DOHH2 (cell line): ENCODE measurements at regions not wholly inside any gene's neighbourhood (a gene's known extent, or its start where the extent isn't known, plus 50 kb on each side); places are given as distances from the start of the nearest gene placed in this dataset.

Experiments used
- EZH2phosphoT487 ChIP-seq: fragments of 200-600 bp; sonication (generic); IDR thresholded peaks from 2 replicates; pipeline ENCODE4 v1.6.1; 2017; ENCODE audit warnings: borderline replicate concordance, mild to moderate bottlenecking, antibody characterized with exemption, low read length, moderate library complexity, mixed read lengths
- TF ChIP-seq, protein P1 (sequence below): fragments of 200-600 bp; sonication (generic); IDR thresholded peaks from one replicate; pipeline ENCODE4 v1.5.1; 2014; ENCODE audit warnings: antibody characterized with exemption, mild to moderate bottlenecking, low read depth, low read length; ENCODE audit not compliant: poor library complexity, severe bottlenecking

DNA sequence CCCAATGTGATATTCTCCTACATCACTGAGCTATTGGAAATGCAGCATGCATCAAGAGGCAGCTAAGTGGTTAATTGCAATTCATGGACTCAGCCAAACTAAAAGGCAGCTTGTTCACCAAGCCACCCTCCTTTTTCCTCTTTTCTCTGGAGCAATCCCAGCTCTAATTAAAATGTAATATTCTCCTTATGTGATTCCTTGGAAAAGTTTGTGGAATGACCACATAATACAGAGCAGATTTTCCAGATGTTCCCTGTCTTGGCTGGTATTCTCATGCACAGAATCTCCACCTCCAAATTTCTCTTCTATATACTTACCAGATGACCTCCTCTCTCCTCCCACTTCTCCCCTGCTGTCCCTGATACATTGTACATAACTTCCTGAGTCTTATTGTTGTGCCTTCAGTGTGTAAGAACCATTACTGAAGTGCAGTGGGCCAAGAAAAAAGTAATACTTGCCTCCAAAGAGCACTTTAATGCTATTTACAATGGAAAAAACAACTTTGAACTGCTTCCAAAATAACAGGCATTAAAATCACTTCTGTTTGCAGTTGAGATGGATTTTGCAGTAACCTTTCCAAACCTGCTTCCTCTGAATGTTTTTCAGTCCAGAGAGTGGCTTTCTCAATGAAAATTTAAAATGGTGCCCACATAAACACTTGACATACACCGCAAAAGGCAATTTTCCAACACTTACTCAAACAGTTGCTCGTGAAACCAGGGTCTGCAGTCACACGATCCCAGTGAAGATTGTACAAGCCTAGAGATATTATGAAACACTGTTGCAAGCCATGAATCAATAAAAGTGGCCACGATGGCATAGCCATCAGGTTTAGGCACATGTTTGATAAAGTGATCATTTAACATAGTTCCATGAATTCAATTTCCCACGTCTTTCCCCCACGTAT lies 258.0 kb downstream of the MTX2 start:
- TF ChIP-seq, protein P1, sequence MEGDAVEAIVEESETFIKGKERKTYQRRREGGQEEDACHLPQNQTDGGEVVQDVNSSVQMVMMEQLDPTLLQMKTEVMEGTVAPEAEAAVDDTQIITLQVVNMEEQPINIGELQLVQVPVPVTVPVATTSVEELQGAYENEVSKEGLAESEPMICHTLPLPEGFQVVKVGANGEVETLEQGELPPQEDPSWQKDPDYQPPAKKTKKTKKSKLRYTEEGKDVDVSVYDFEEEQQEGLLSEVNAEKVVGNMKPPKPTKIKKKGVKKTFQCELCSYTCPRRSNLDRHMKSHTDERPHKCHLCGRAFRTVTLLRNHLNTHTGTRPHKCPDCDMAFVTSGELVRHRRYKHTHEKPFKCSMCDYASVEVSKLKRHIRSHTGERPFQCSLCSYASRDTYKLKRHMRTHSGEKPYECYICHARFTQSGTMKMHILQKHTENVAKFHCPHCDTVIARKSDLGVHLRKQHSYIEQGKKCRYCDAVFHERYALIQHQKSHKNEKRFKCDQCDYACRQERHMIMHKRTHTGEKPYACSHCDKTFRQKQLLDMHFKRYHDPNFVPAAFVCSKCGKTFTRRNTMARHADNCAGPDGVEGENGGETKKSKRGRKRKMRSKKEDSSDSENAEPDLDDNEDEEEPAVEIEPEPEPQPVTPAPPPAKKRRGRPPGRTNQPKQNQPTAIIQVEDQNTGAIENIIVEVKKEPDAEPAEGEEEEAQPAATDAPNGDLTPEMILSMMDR = no peak
- no peak for TF ChIP-seq EZH2phosphoT487
